ENCODE measurements at regions not wholly inside any gene's neighbourhood (a gene's known extent, or its start where the extent isn't known, plus 50 kb on each side); places are given as distances from the start of the nearest gene placed in this dataset.
A peak's percentile ranks its signal among the peaks of the same experiment; 100 is the strongest.

DNA sequence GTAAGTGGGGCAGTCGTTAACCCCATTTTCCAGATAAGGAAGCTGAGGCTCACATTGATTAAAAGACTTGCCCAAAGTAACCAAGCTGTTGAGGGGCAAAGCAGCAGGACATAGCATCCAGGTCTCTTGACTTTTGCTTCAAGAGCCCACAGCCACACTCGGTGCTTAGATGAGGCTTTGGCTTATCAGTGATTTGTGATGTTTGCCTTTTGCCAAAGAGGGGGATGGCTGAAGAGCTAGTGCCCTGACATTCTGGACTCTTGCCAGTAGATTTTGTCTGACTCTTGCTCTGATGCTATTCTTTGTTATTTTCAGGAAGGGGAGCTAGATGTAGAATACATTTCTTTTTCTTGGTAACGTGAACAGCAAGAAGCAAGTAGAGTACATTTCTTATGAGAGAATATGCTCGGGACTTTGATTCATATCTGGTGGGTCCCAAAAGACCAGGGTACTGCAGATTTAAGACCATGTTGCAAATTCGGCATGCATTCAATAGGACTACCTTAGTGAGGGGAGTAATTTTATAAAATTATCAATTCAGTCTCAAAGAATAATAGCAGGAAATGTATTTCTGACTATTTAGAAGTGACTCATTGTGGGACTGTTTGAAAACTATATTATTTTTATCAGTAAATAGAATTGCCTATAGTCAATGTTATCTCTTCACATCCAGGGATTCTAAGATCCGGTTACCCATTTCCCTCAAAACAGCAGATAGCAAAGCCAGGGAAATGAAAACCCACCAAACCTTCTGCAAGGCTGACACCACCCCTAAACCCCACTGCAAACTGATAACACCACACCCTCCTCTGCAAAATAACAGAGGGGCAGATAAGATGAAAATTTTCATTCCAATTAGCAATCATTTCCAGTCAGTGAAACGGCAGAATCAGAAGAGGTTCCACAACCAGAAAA is 180.0 kb upstream of the BMPER start:
- Mint-ChIP-seq H3K36me3 (peaks cover 0 to 6% of the 10 kb centered on the region in 2 donors), H3K4me3 (no peak overlapping the region), H3K27me3 (peaks cover 0 to 5% (median 0%) of the 10 kb centered on the region in 3 donors), H3K27ac (peak overlapping the region in 1 of 6 donors; percentile 26), H3K4me1 (no peaks in the 10 kb centered on the region), H3K9me3 (peaks cover 0 to 3% (median 0%) of the 10 kb centered on the region in 7 donors)
- DNase-seq (no peak), ATAC-seq (ENCODE audit: low read depth in 2 of 2) (no peak)

GRCh38 chr7:33726582-33726981 is 178.8 kb upstream of the BMPER start:
- H3K4me3 Mint-ChIP-seq = no peak overlapping the region
- no peak for ATAC-seq (ENCODE audit: low read depth in 2 of 2)
- no peak for DNase-seq
- peaks cover 0 to 3% (median 0%) of the 10 kb centered on the region in 7 donors for H3K9me3 Mint-ChIP-seq
- H3K27ac Mint-ChIP-seq = no peak overlapping the region
- H3K36me3 Mint-ChIP-seq = peaks cover 0 to 6% of the 10 kb centered on the region in 2 donors
- peaks cover 0 to 5% (median 0%) of the 10 kb centered on the region in 3 donors for H3K27me3 Mint-ChIP-seq
- H3K4me1 Mint-ChIP-seq = no peaks in the 10 kb centered on the region

DNA sequence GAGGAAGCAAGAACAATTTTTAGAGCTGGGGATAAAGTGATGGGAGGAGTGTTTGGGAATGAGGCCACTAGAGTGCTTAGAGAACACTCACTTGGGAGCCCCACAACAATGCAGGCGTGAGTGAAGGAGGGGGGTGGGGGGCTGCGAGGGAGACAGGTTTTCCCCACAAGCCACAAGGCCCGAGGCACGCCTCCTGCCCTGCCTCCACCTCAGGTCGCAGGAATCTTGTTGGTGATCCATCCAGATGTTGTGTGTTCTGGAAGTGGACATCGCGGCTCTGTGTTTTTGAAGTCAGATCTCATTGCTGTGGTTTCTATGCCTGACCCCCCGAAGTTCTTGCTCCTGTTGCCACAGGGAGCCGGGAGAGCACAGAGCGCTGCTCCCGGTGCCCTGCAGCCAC is 178.0 kb upstream of the BMPER start:
- Mint-ChIP-seq H3K9me3 (peaks cover 0 to 3% (median 0%) of the 10 kb centered on the region in 7 donors), H3K36me3 (peaks cover 0 to 6% of the 10 kb centered on the region in 2 donors), H3K27me3 (peaks cover 0 to 5% (median 0%) of the 10 kb centered on the region in 3 donors), H3K4me1 (no peaks in the 10 kb centered on the region), H3K4me3 (no peak overlapping the region), H3K27ac (no peak overlapping the region)
- DNase-seq (no peak), ATAC-seq (ENCODE audit: low read depth in 2 of 2) (no peak)

DNA sequence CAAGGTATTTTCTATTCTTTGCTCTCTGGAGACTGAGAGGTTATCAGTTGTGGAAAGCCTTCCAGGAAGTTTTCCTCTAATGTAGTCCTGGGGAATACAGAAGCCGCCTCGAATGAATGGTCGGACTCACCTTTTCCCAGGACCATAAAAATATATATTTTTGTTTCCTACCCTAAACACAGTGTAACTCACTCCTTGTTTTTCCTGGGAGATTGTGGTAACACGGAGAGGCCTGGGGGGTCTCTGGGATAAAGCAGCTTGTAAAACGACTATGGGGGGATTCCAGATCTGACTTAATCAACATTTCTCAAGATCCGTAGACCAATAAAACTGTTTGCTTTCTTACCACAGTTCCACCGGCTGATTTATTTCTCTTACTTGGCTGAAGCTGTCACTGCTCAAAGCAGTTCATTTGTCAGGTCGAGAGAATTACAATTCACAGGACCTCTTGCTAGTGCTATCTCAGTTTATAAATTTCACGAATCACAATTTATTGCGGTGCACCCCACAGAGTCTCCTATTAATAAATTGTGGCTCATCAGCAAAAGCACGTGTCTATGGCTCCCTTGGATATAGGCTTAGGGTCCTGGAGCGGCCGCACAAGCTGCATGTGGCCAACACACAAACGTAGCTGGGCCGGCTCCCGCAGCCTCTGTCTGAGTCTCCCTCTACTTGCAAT is 176.3 kb upstream of the BMPER start:
- peaks cover 0 to 5% (median 0%) of the 10 kb centered on the region in 3 donors for H3K27me3 Mint-ChIP-seq
- H3K9me3 Mint-ChIP-seq = peaks cover 0 to 3% (median 0%) of the 10 kb centered on the region in 7 donors
- peaks cover 0 to 6% of the 10 kb centered on the region in 2 donors for H3K36me3 Mint-ChIP-seq
- DNase-seq (no peak), ATAC-seq (ENCODE audit: low read depth in 2 of 2) (no peak)
- H3K27ac Mint-ChIP-seq = no peak overlapping the region
- H3K4me3 Mint-ChIP-seq = no peak overlapping the region
- no peaks in the 10 kb centered on the region for H3K4me1 Mint-ChIP-seq

DNA sequence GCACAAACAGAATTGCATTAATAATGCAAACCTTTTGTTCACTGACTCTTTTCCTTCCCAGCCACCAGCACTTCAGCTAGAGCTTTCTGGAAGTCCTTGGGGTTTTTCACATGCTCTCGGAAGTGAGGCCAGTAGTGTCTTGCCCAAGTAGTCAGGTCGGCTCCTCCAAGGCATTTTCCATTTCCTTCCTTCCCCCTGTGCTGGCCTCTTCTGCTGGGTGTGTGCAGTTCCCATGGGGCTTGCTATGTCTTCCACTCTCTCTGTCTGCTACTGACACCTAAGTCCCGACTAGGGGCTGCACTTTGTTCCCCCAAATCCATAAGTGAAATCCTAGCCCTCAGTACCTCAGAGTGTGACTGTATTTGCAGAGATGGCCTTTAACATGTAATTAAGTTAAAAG is 175.6 kb upstream of the BMPER start:
- no peak overlapping the region for H3K4me3 Mint-ChIP-seq
- H3K27me3 Mint-ChIP-seq = peaks cover 0 to 5% (median 0%) of the 10 kb centered on the region in 3 donors
- no peak overlapping the region for H3K27ac Mint-ChIP-seq
- ATAC-seq (ENCODE audit: low read depth in 2 of 2) (no peak), DNase-seq (no peak)
- H3K36me3 Mint-ChIP-seq = peaks cover 0 to 6% of the 10 kb centered on the region in 2 donors
- H3K4me1 Mint-ChIP-seq = no peaks in the 10 kb centered on the region
- peaks cover 0 to 3% (median 0%) of the 10 kb centered on the region in 7 donors for H3K9me3 Mint-ChIP-seq

GRCh38 chr7:33730958-33731357 is 174.4 kb upstream of the BMPER start:
- H3K27me3 Mint-ChIP-seq = peaks cover 0 to 5% (median 0%) of the 10 kb centered on the region in 3 donors
- DNase-seq = no peak
- peaks cover 0 to 3% (median 0%) of the 10 kb centered on the region in 7 donors for H3K9me3 Mint-ChIP-seq
- no peak for ATAC-seq (ENCODE audit: low read depth in 2 of 2)
- no peaks in the 10 kb centered on the region for H3K4me1 Mint-ChIP-seq
- no peak overlapping the region for H3K27ac Mint-ChIP-seq
- no peak overlapping the region for H3K4me3 Mint-ChIP-seq
- peaks cover 0 to 6% of the 10 kb centered on the region in 2 donors for H3K36me3 Mint-ChIP-seq

DNA sequence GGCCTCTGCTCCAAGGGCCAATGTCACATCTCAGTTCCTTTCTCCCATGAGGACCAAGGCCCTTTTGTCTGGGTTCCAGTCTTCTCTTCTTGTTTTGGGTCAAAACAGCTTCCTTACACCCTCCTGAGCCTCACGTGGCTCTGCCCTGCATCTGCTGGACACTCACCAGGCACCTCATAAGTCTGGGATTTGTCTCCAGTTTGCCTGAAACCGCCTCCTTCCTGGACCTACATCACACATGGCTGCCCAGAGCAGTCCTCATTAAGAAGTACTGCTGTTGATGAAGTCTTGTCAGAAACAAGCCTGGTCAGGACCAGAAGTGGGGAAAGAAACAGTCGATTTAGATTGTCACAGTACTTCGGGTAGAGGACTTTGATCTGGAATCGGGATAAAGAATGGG is 173.4 kb upstream of the BMPER start:
- Mint-ChIP-seq H3K9me3 (peaks cover 0 to 3% (median 0%) of the 10 kb centered on the region in 7 donors), H3K27ac (peak overlapping the region in 1 of 6 donors; percentile 1), H3K36me3 (peaks cover 0 to 1% of the 10 kb centered on the region in 2 donors), H3K4me1 (no peaks in the 10 kb centered on the region), H3K27me3 (peaks cover 0 to 1% (median 0%) of the 10 kb centered on the region in 3 donors), H3K4me3 (no peak overlapping the region)
- DNase-seq (no peak), ATAC-seq (ENCODE audit: low read depth in 2 of 2) (no peak)

DNA sequence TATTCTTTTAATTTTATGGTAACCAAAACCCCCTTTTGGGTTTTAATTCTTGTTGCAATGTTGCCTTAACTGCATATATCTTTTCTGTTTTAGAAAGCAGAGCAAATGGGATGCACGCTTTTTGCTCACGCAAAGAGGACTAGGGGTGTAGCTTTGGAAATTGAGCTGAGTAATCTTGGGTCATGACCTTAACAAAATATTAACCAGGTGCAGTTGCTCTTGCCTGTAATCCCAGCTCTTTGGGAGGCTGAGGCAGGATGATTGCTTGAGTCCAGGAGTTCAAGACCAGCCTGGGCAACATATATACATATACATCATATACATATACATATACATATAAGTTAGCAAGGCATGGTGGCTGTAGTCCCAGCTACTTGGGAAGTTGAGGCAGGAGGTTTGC is 172.9 kb upstream of the BMPER start:
- Mint-ChIP-seq H3K4me3 (no peak overlapping the region), H3K9me3 (peaks cover 0 to 3% (median 0%) of the 10 kb centered on the region in 7 donors), H3K27me3 (peaks cover 0 to 1% (median 0%) of the 10 kb centered on the region in 3 donors), H3K27ac (no peak overlapping the region), H3K4me1 (no peaks in the 10 kb centered on the region), H3K36me3 (peaks cover 0 to 3% of the 10 kb centered on the region in 2 donors)
- ATAC-seq (ENCODE audit: low read depth in 2 of 2) = no peak
- no peak for DNase-seq

GRCh38 chr7:33733870-33734650 is 171.3 kb upstream of the BMPER start:
- H3K27ac Mint-ChIP-seq = no peak overlapping the region
- ATAC-seq (ENCODE audit: low read depth in 2 of 2) (no peak), DNase-seq (no peak)
- H3K4me1 Mint-ChIP-seq = no peaks in the 10 kb centered on the region
- peaks cover 0 to 8% of the 10 kb centered on the region in 2 donors for H3K36me3 Mint-ChIP-seq
- peaks cover 0 to 7% (median 4%) of the 10 kb centered on the region in 3 donors for H3K27me3 Mint-ChIP-seq
- peaks cover 0 to 7% (median 0%) of the 10 kb centered on the region in 7 donors for H3K9me3 Mint-ChIP-seq
- no peak overlapping the region for H3K4me3 Mint-ChIP-seq

- Mint-ChIP-seq H3K27me3 (peaks cover 4 to 11% (median 7%) of the 10 kb centered on the region in 3 donors), H3K36me3 (peaks cover 0 to 8% of the 10 kb centered on the region in 2 donors), H3K4me1 (no peaks in the 10 kb centered on the region), H3K9me3 (peaks cover 0 to 4% (median 0%) of the 10 kb centered on the region in 7 donors), H3K4me3 (no peak overlapping the region), H3K27ac (no peak overlapping the region)
- DNase-seq = no peak
- no peak for ATAC-seq (ENCODE audit: low read depth in 2 of 2)
Observed at GRCh38 chr7:33735403-33735802, 169.9 kb upstream of the BMPER start.

- peak overlapping the region in 1 of 6 donors; percentile 3 for H3K27ac Mint-ChIP-seq
- H3K36me3 Mint-ChIP-seq = peaks cover 0 to 8% of the 10 kb centered on the region in 2 donors
- ATAC-seq (ENCODE audit: low read depth in 2 of 2) (no peak), DNase-seq (no peak)
- no peak overlapping the region for H3K4me3 Mint-ChIP-seq
- H3K27me3 Mint-ChIP-seq = peaks cover 4 to 14% (median 7%) of the 10 kb centered on the region in 3 donors
- peaks cover 0 to 4% (median 0%) of the 10 kb centered on the region in 7 donors for H3K9me3 Mint-ChIP-seq
- no peaks in the 10 kb centered on the region for H3K4me1 Mint-ChIP-seq
Observed at GRCh38 chr7:33736521-33737221, 168.7 kb upstream of the BMPER start.

GRCh38 chr7:33738260-33738935 is 166.9 kb upstream of the BMPER start:
- no peak overlapping the region for H3K4me3 Mint-ChIP-seq
- H3K27ac Mint-ChIP-seq = no peak overlapping the region
- H3K9me3 Mint-ChIP-seq = peaks cover 0 to 9% (median 2%) of the 10 kb centered on the region in 7 donors
- no peak for DNase-seq
- ATAC-seq (ENCODE audit: low read depth in 2 of 2) = no peak
- no peaks in the 10 kb centered on the region for H3K4me1 Mint-ChIP-seq
- H3K36me3 Mint-ChIP-seq = peaks cover 0 to 8% of the 10 kb centered on the region in 2 donors
- peaks cover 4 to 17% (median 14%) of the 10 kb centered on the region in 3 donors for H3K27me3 Mint-ChIP-seq

Data from naive B cell (primary cell).